GM23338 (cell line): ENCODE measurements at regions not wholly inside any gene's neighbourhood (a gene's known extent, or its start where the extent isn't known, plus 50 kb on each side); places are given as distances from the start of the nearest gene placed in this dataset.

ENCODE experiments used
- ATAC-seq: fragments of 200-7000 bp; cut with Tn5 transposase; 3 replicates; pipeline ENCODE4 v1.9.1; 2020
- DNase-seq: peaks from one replicate; pipeline ENCODE4 v3.0.0-alpha.2; 2015; ENCODE audit warnings: low spot score
- H2AFZ ChIP-seq: fragments of 200-600 bp; sonication (generic); 2 replicates; pipeline ENCODE4 v1.8.0; 2016; ENCODE audit warnings: antibody characterized with exemption, mild to moderate bottlenecking, moderate library complexity
- H3F3A ChIP-seq: fragments of 200-600 bp; sonication (generic); replicated peaks from 2 replicates; pipeline ENCODE4 v1.8.0; 2017; ENCODE audit warnings: antibody characterized with exemption, mixed run types, low read depth
- H3K27ac ChIP-seq: fragments of 200-600 bp; sonication (generic); 2 replicates; pipeline ENCODE4 v1.6.1; 2016; ENCODE audit warnings: low read depth
- H3K27me3 ChIP-seq: fragments of 200-600 bp; sonication (generic); 2 replicates; pipeline ENCODE4 v1.8.0; 2016; ENCODE audit warnings: mild to moderate bottlenecking, mixed run types, moderate library complexity; ENCODE audit not compliant: insufficient read depth
- H3K36me3 ChIP-seq: fragments of 200-600 bp; sonication (generic); 2 replicates; pipeline ENCODE4 v1.8.0; 2016; ENCODE audit warnings: mild to moderate bottlenecking; ENCODE audit not compliant: insufficient read depth
- H3K4me1 ChIP-seq: fragments of 200-600 bp; sonication (generic); 2 replicates; pipeline ENCODE4 v1.8.0; 2016; ENCODE audit warnings: mild to moderate bottlenecking, moderate library complexity; ENCODE audit not compliant: insufficient read depth
- H3K4me2 ChIP-seq: fragments of 200-600 bp; sonication (generic); 2 replicates; pipeline ENCODE4 v1.7.1; 2017; ENCODE audit warnings: mixed run types
- H3K4me3 ChIP-seq: fragments of 200-600 bp; sonication (generic); 2 replicates; pipeline ENCODE4 v1.6.1; 2016; ENCODE audit warnings: mixed run types
- H3K79me2 ChIP-seq: fragments of 200-600 bp; sonication (generic); replicated peaks from 2 replicates; pipeline ENCODE4 v1.8.0; 2017; ENCODE audit warnings: mild to moderate bottlenecking; ENCODE audit not compliant: insufficient read depth
- H3K9me2 ChIP-seq: fragments of 200-600 bp; sonication (generic); 2 replicates; pipeline ENCODE4 v1.8.0; 2017; ENCODE audit not compliant: insufficient read depth
- H4K20me1 ChIP-seq: fragments of 200-600 bp; sonication (generic); replicated peaks from 2 replicates; pipeline ENCODE4 v1.8.0; 2017; ENCODE audit warnings: mild to moderate bottlenecking; ENCODE audit not compliant: insufficient read depth
- H3K27ac Mint-ChIP-seq: 2 replicates; pipeline ENCODE4 v1.8.0; 2020; ENCODE audit warnings: inconsistent platforms, mild to moderate bottlenecking, moderate library complexity, mixed read lengths
- H3K27me3 Mint-ChIP-seq: 3 replicates; pipeline ENCODE4 v1.8.0; 2022; ENCODE audit warnings: low read depth, mild to moderate bottlenecking, moderate library complexity, mixed read lengths, inconsistent platforms; ENCODE audit not compliant: insufficient read depth, poor library complexity
- H3K36me3 Mint-ChIP-seq: 3 replicates; pipeline ENCODE4 v1.8.0; 2021; ENCODE audit warnings: low read depth, mild to moderate bottlenecking, inconsistent platforms, moderate library complexity, mixed read lengths
- H3K4me1 Mint-ChIP-seq: 3 replicates; pipeline ENCODE4 v1.8.0; 2020; ENCODE audit warnings: mild to moderate bottlenecking, inconsistent platforms, mixed read lengths
- H3K4me3 Mint-ChIP-seq: 3 replicates; pipeline ENCODE4 v1.8.0; 2021; ENCODE audit warnings: moderate library complexity, mild to moderate bottlenecking, inconsistent platforms, mixed read lengths
- H3K9me3 Mint-ChIP-seq: 3 replicates; pipeline ENCODE4 v1.8.0; 2020; ENCODE audit warnings: moderate library complexity, mild to moderate bottlenecking, inconsistent platforms, mixed read lengths
- CREB1 ChIP-seq: fragments of 250-450 bp; sonication (Bioruptor Pico); IDR thresholded peaks from 2 replicates; pipeline ENCODE4 v1.5.0; 2020; ENCODE audit warnings: low read depth, mild to moderate bottlenecking, moderate library complexity
- EZH2 ChIP-seq: fragments of 200-600 bp; sonication (generic); IDR thresholded peaks from one replicate; pipeline ENCODE4 v1.8.0; 2017; ENCODE audit warnings: antibody characterized with exemption, mild to moderate bottlenecking, low read depth; ENCODE audit not compliant: unreplicated experiment
- EZH2phosphoT487 ChIP-seq: fragments of 200-600 bp; sonication (generic); IDR thresholded peaks from one replicate; pipeline ENCODE4 v1.8.1; 2018; ENCODE audit warnings: antibody characterized with exemption; ENCODE audit not compliant: unreplicated experiment
- JUNB ChIP-seq: IDR thresholded peaks from one replicate; pipeline ENCODE4 v1.6.1; 2016; ENCODE audit warnings: antibody characterized with exemption; ENCODE audit not compliant: unreplicated experiment
- NANOG ChIP-seq: IDR thresholded peaks from 2 replicates; pipeline ENCODE4 v1.6.1; 2016; ENCODE audit warnings: antibody characterized with exemption, borderline replicate concordance
- POLR2AphosphoS5 ChIP-seq: IDR thresholded peaks from 2 replicates; pipeline ENCODE4 v1.6.1; 2016; ENCODE audit warnings: antibody characterized with exemption, low read depth
- STAT1 ChIP-seq: IDR thresholded peaks from one replicate; pipeline ENCODE4 v1.6.1; 2016; ENCODE audit warnings: antibody characterized with exemption; ENCODE audit not compliant: unreplicated experiment
- ZNF462 ChIP-seq: fragments of 250-450 bp; sonication (Bioruptor Pico); IDR thresholded peaks from 2 replicates; pipeline ENCODE4 v1.5.0; 2020; ENCODE audit warnings: mild to moderate bottlenecking, moderate library complexity
- TF ChIP-seq, protein P1 (sequence below), 2 experiments: fragments of 200-600 bp in 1 of 2; sonication (generic) in 1 of 2; conservative IDR thresholded peaks; 2 replicates each; pipeline versions ENCODE4 v1.5.1 to v1.6.1; 2016 to 2017; ENCODE audit warnings: antibody characterized with exemption in 2 of 2, low read depth in 2 of 2, mild to moderate bottlenecking in 2 of 2, moderate library complexity in 1 of 2
- TF ChIP-seq, protein P2 (sequence below): IDR thresholded peaks from one replicate; pipeline ENCODE4 v1.6.1; 2018; ENCODE audit warnings: antibody characterized with exemption; ENCODE audit not compliant: unreplicated experiment

DNA sequence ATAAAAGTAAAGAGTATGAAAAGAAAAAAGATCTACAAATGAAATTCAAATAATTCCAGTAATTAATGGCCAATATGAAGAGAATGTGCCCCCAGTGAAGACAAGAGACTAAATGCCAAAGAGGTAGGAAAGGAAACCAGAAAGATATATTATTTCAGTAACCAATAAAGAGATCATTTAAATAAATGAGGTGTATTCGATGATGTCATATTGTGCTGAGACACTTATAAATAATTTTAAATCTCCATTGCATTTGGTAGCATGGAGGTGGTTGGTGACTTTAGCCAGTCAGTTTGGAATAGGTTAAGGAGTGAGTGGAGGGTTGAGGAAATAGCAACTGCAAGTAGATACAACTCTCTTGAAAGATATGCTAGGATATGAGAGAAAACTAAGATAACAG lies 417.7 kb upstream of the PTGER4 start:
- Histone ChIP-seq H3K79me2 (no peaks in the 10 kb centered on the region), H3K4me2 (no peak overlapping the region), H3F3A (no peaks in the 10 kb centered on the region), H3K27me3 (no peaks in the 10 kb centered on the region), H3K9me2 (0 out of 2 replicates have a peak, but pooled peaks cover 3% of the 10 kb centered on the region), H2AFZ (no peak overlapping the region), H3K27ac (no peak overlapping the region), H4K20me1 (no peaks in the 10 kb centered on the region), H3K4me1 (no peaks in the 10 kb centered on the region), H3K4me3 (no peak overlapping the region), H3K36me3 (no peaks in the 10 kb centered on the region)
- DNase-seq: no peak
- TF ChIP-seq ZNF462 (no peak), CREB1 (CRISPR knock-in tag) (no peak), EZH2 (no peak), STAT1 (no peak), NANOG (no peak), JUNB (no peak), POLR2AphosphoS5 (no peak), EZH2phosphoT487 (no peak)
- TF ChIP-seq, protein P1, sequence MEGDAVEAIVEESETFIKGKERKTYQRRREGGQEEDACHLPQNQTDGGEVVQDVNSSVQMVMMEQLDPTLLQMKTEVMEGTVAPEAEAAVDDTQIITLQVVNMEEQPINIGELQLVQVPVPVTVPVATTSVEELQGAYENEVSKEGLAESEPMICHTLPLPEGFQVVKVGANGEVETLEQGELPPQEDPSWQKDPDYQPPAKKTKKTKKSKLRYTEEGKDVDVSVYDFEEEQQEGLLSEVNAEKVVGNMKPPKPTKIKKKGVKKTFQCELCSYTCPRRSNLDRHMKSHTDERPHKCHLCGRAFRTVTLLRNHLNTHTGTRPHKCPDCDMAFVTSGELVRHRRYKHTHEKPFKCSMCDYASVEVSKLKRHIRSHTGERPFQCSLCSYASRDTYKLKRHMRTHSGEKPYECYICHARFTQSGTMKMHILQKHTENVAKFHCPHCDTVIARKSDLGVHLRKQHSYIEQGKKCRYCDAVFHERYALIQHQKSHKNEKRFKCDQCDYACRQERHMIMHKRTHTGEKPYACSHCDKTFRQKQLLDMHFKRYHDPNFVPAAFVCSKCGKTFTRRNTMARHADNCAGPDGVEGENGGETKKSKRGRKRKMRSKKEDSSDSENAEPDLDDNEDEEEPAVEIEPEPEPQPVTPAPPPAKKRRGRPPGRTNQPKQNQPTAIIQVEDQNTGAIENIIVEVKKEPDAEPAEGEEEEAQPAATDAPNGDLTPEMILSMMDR (conservative IDR thresholded peaks at IDR 0.05; ENCODE audit: low read depth in 2 of 2): no peak
- TF ChIP-seq, protein P2, sequence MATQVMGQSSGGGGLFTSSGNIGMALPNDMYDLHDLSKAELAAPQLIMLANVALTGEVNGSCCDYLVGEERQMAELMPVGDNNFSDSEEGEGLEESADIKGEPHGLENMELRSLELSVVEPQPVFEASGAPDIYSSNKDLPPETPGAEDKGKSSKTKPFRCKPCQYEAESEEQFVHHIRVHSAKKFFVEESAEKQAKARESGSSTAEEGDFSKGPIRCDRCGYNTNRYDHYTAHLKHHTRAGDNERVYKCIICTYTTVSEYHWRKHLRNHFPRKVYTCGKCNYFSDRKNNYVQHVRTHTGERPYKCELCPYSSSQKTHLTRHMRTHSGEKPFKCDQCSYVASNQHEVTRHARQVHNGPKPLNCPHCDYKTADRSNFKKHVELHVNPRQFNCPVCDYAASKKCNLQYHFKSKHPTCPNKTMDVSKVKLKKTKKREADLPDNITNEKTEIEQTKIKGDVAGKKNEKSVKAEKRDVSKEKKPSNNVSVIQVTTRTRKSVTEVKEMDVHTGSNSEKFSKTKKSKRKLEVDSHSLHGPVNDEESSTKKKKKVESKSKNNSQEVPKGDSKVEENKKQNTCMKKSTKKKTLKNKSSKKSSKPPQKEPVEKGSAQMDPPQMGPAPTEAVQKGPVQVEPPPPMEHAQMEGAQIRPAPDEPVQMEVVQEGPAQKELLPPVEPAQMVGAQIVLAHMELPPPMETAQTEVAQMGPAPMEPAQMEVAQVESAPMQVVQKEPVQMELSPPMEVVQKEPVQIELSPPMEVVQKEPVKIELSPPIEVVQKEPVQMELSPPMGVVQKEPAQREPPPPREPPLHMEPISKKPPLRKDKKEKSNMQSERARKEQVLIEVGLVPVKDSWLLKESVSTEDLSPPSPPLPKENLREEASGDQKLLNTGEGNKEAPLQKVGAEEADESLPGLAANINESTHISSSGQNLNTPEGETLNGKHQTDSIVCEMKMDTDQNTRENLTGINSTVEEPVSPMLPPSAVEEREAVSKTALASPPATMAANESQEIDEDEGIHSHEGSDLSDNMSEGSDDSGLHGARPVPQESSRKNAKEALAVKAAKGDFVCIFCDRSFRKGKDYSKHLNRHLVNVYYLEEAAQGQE: no peak
- no peaks in the 10 kb centered on the region for H3K9me3 Mint-ChIP-seq
- no peak for ATAC-seq
- H3K27ac Mint-ChIP-seq: no peak overlapping the region
- H3K36me3 Mint-ChIP-seq: no peaks in the 10 kb centered on the region
- H3K4me1 Mint-ChIP-seq: no peaks in the 10 kb centered on the region
- H3K4me3 Mint-ChIP-seq: no peak overlapping the region
- H3K27me3 Mint-ChIP-seq: peaks cover 5% of the 10 kb centered on the region
